ENCODE measurements at regions not wholly inside any gene's neighbourhood (a gene's known extent, or its start where the extent isn't known, plus 50 kb on each side); places are given as distances from the start of the nearest gene placed in this dataset.
"Not testable (repeated sequence)": the region's sequence is repeated elsewhere in the genome, so short reads cannot be mapped to it uniquely, and the experiment has no call there.

DNA sequence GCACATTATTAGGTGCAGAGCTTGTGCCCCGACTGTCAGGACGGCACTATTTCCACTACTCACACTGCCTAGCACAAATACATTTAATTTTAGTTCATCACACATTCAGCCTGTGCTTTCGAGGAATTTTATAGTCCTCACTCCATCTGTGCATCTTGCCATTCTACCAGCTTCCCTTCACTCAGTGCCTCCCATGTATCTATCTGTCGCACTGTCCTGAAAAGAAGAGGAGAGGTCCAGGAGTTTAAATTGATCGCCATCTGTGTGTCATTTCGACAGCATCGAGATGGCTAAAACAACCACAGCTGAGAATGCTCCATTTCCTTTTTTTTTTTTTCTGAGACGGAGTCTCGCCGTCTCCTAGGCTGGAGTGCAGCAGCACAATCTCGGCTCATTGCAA lies 97.6 kb upstream of the FOXN3 start:
- DNase-seq: no peak

DNA sequence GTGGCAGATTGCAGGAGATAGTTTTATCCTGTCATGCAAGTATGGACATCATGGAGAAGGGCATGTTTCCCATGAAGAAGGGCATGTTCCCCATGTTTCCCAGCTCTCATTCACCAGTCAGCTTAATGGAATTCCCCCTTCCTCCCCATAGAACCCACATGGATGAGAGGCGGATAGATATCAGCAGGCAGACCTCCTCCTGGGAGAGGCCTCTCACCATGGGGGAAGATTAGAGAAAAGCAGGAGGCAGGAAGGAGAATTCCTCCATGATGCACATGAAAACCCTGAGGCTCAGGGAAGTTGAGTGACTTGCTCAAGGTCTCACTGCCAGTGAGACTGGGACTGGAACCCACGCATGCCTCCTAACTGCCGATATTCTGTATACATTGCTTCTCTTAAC lies 92.9 kb upstream of the FOXN3 start:
- no peak for DNase-seq

DNA sequence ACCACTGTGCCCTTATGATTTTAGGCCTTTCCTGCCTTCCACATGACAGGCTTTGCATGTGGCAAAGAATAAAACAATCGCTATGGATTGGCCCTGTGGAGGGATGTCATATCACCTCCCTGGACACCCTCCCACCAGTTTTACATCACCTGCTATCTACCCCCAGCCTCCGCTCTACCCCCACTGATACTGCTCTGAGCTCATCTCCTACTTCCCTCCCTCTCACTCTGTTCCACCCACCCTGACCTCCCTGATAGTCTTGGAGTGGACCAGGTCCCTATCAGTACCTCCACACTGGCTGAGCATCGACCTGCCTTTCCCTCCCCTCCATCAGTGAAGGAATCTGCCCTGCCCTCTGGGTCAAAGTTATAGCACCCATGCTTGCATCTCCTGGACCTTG lies 91.8 kb upstream of the FOXN3 start:
- DNase-seq: no peak

DNA sequence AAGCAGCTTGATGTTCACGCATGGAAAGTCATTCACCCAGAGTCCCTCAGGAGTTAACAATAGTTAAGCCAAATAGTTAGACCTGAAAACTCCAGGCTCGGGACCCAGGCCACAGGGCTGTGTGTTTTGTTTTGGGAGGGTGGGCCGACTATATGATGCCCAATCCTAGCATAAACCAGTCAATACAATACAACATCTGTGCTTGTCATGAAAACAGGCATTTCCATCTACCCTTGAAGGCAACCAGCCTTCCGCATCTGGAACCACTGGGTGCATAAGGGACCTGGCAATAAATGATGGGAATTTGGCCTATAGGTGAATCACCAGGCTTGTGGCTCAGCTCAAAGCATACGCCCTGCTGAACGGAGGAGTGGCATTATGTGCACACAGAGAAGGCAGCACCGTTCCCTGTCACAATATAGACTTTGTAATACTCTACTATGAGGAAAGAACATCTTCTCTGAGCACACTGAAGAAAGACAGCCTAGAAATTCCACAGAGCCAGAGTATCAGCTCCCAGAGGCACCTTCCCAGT lies 91.0 kb upstream of the FOXN3 start:
- no peak for DNase-seq

DNA sequence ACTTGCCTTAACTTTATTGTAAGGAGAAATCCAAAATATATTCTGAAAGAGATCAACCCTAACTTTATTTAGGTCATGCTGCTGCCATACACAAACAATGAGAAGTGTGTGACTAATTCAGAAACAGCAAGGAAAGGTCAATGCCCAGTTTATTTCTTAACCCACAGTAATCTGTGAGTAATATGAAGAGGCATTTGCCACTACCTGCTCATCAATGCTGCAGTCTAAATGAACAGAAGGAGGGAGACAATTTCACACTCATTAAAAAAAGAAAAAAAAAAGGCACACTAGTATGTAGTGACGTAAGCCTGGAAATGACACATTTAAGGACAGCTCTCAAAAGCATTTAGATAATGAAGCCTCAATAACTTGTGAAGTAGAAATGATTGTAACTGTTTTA lies 90.5 kb upstream of the FOXN3 start:
- no peak for DNase-seq

DNA sequence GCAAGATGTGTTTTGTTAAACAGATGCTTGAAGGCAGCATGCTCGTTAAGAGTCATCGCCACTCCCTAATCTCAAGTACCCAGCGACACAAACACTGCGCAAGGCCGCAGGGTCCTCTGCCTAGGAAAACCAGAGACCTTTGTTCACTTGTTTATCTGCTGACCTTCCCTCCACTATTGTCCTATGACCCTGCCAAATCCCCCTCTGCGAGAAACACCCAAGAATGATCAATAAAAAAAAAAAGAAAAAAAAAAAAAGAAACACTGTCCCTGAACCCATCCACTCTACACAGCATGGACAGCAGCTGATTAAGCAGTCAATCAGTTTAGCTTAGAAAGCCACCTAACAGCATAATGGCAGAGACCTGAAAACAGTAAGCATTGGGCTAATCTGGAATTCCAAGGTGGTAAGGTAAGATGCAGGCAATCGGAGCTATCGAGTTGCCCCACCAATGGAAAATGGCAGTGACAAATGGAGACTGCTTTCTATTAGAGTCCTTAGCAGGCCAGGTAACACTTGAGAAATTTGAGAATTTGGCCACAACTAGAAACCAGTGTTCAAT lies 89.9 kb upstream of the FOXN3 start:
- not testable (repeated sequence) for DNase-seq

DNA sequence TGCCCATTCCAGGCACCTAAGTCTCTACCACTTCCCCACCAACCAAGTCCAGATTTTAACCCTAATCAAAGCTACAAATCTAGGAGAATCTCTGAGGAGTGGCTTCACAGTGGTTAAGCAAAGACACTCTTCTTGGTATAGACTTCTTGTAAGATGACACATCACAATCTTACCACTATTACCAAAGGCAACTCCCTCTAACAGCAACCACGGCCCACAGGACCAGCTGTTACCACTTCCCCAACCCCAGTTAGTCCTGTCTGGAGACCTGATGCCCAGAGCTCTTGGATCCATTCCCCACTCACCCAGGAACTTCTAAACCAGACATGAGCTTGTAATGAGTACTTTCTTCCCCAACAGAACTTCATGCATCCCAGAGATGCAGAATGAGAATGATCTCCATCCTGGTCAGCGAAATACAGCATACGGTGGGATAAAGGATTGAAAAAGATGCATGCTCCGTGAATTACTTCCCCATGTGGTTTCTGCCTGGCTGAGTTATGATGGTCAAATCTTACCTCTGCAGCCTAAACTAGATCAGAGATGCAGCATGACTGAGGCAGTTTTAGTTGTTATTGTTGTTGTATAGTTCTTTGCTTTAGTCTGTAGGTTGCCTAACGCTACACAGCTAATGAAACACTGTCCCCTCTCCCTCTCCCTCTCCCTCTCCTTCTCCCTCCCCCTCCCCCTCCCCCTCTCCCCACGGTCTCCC lies 87.7 kb upstream of the FOXN3 start:
- DNase-seq: no peak

DNA sequence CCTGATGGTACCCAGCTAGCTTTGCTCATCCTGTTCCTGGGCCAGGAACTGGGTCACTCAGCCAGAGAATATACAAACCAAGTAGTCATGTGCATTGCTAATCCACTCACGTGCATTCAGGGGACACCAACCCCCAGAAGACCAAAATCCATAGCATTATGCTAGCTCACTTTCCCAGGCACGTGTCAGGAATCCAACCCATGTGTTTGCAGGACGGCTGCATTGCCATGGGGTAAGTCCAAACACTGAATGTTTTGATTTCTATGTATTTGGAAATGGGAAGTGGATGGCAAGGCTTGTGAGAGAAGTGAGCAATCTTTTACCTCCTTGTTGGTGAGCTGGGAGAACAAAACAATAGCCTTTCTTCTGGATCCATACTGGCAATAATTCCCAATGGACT lies 87.1 kb upstream of the FOXN3 start:
- no peak for DNase-seq

DNA sequence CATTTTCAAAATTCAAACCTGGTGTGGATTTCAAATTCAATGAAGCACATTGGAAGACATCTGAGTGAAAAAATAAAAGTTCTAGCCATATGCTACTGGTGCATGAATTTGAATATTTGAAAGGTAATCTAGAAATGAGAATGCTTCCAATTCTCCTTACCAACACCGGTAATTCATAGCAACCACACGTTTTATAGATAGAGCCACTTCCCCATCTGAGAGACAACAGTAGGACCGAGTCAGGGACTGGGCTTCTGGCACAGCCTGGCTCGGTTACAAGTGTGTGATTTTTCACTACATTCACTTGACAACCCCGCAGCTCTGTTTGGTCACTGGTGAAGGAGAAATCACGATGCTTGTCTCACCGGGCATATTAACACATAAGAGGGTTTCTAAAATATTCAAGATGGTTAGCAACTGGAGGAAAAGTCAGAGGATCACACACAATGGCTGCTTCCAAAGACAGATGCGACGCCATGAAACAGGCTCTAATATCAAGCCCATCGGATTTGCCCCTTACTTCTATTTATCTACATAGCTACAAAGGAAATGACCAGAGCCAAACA lies 86.5 kb upstream of the FOXN3 start:
- no peak for DNase-seq

DNA sequence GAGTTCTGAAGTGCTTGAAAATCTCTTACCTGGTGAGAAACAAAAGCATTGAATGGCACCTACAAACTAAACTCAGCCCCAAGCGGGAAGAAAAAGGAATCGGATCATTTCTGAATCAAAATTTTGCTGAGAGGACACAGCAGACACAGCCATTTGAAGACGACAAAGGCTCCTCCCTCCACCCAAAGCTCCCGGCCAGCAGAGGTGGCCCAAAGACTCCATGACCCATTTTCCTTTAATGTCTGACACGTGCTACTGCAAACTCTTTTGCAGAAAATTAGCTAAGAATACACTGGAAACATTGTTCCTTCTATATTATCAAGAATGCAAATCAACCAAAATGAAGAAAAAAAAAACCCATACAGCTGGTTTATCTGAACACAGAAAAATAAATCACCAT lies 85.9 kb upstream of the FOXN3 start:
- DNase-seq: no peak

DNA sequence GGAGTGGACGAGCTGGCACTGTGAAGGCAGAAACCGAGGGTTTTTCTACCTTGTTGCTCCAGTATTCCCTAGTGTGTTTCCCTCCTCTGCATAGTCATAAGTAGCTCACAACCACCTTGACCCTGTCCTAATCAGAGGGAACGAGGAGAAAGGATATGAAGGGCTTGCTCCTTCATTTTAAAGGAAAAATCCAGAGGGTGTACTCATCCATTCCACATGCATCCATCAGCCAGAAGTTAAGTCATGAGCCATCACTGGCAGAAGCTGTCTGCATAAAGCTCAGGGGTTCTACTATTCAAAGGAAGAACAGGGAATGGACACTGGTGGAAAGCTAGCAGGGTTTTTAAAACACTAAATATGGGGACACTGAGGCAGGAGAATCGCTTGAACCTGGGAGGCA lies 84.3 kb upstream of the FOXN3 start:
- DNase-seq: no peak

DNA sequence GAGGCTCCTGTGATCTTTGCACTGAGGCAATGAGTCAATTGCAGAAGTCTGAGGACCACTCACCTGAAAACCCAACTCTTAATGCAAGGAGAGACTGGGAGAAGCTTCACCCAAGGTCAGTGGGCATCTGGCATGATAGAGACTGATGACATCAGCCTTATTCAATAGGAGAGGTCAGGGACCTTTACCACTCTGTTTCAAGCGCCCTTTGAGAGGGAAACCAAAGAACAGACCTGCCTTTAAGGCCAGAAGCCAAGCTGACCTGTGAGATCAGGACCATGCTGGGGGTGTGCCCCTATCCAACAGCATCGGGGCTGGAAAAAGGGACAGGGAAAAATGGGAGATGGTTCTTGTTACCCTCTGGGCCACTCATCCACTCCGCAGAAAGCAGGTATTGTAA lies 83.3 kb upstream of the FOXN3 start:
- DNase-seq: no peak

DNA sequence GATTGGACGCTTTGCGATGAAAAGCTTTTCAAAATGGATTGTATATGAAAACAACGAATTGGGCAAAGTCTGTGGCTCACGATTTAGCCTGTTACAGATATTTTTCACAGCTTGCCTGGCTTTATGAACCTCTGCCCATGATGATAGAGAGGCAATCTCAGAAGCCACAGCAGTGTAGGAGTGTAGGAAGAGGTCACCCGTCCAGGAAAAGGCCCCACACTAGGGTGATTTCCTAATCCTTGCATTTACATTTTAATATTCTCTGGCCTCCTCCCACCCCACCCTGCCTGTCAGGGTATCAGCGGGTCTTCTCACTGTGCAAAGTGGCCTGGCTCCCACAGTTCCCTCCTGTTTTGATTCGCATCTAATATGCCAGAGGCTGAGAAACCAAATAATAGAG lies 81.8 kb upstream of the FOXN3 start:
- DNase-seq: no peak

DNA sequence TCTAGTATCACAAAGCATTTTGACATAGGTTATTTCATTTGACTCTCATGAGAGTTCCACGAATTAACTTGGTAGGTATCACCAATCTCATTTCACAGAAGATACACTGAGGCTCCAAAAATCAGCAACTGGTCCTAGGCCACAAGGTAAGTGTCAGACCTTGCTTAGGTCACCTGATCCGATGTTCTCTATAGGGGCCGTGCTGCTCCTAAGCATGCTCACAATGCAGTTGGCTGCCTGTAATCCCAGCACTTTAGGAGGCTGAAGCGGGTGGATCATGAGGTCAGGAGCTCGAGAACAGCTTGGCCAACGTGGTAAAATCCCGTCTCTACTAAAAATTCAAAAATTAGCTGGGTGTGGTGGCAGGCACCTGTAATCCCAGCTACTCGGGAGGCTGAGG lies 78.7 kb upstream of the FOXN3 start:
- DNase-seq: no peak

DNA sequence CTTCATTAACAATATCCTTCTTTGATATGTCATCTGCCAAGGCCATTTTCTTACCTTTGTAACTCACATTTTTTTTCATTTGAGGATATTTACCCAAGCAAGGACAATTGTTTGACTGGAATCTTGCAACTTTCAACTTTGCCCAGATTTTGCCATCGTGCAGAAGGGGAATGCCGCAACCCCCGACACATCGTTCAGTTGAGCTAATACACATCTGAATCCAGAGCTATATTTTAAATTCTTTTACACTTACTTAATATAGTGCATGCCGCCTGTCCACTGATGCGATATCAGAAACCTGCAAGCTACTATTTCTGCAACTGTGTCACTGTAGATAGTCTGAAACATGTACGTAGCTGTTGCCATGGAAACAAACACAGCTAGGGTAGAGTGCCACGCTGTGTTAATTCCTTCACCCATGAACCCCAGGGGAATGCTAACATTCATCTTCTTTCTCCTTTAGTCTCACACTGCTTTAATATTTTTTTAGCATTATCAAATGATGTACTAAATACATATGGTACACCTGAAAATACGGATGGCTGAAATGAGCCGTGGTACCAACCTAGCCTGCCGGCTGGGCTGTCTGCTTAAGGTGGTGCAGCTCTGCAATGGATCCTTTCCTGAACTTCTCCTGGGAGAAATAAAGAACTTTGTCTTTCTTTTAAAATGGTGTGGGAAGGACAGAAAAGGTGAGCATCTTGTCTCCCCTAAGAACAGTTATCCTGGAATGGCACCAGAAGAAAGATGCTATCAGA lies 77.0 kb upstream of the FOXN3 start:
- no peak for DNase-seq

DNA sequence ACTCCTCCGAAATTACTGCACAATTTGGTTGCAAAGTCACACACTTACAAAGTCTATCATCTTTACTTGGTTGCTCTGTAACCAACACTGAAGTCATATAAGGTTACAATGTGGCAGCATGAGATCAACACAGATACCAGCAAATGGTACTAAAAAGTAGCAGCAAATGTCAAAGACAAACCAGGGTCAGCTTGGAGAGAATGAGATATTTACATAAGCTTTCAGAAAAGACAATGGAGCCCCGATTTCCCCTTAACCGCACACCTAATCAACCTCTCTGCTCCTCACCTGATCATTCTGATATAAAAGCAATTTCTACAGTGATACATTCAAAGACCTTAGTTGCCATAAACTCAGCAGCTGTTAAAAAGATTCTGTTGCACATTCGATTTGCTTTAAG lies 76.4 kb upstream of the FOXN3 start:
- DNase-seq: no peak

DNA sequence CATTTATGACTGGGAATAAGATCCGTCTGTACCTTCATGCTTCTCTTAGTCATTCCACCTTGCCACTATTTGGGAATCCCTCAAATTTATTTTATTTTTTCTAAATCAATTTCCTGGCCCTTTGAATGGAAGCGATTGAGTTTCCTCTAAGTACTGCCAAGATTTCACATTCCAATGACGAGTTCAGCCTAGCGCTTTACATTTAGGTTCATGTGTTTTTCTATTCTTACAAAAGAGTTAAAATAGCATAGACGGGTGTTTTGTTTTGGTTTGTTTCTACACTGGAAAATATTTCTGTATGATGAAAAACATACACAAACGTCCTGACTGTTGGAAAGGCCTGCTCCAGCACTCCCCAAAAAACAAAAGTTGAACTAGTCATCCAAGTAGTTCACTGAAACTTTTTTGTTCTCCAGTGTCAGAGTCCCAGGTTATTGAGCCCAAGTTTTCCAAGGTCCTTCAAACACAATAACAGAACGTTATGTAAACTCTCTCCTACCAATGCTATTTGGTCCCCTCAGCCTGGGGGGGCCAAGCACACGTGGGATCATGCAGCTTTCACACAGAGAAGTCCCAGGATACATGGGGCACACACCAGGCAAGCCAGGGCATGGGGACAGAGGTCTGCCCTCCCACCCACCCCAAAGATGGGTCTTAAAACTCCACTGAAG lies 74.8 kb upstream of the FOXN3 start:
- DNase-seq: no peak

DNA sequence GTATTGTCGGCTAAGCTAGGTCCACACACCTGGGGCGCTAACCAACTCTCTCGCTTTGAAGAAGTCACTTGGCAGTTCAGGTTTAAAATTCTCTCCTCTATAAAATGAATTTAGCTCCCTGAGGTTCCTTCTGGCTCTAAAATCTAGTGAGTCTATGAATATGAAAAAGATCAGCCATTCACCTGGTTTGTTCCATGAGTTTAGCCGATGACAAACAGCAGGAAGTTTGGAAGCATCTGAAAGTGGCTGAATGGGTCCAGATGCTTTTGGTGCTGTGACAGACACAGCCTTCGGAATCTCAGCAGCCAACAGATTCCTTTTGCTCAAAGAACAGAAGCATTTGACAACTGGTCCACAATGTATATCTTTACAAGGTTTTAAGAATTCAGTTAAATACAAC lies 73.4 kb upstream of the FOXN3 start:
- no peak for DNase-seq

DNA sequence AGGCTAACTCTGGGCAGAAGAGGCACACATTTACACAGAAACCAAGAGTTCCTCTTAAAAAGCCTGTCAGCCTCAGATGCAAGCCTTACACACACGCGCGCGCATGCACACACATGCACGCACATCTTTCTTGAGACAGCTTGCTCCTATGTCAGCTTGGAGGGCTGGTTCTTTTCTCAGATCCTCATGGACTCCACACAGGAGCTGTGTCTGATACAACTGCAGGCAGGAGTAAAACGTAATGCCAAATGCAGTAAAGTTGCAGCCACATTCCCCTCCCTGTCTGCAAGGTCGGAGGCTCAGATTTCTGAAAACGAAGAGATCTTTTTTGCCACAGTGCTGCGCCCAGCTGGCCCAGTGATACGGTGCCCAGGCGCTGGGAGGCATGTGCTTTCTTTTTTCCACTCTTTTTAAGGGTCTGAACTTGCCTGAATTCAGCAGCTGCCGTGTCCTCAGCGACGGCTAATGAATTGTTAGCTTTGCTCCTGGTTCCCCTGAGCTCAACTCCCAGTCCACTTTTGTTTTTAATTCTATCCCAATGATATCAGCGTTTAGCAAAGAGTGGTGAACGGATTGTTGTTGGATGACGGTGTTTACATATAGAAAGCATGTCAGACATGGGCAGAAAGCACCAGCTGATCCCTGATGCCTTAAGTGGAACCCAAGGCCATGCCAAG lies 72.9 kb upstream of the FOXN3 start:
- no peak for DNase-seq

DNA sequence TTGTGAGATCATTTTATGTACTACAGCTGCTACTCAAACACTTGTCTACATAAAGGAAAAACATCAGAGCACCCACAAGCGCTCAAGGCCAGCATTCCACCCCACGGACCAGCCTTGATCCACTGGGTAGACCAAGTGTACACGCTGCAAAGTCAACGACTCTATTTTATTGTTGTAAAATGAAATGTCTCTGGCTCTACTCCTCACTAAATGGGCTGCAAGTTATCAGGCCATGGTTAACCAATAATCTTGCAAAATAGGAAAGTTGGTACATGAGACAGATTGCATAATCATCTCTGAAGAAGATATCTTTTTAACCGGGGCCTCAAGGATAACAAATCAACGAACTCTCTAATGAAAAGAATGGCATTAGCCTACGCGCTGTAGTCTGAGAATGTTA lies 69.9 kb upstream of the FOXN3 start:
- DNase-seq: no peak

DNA sequence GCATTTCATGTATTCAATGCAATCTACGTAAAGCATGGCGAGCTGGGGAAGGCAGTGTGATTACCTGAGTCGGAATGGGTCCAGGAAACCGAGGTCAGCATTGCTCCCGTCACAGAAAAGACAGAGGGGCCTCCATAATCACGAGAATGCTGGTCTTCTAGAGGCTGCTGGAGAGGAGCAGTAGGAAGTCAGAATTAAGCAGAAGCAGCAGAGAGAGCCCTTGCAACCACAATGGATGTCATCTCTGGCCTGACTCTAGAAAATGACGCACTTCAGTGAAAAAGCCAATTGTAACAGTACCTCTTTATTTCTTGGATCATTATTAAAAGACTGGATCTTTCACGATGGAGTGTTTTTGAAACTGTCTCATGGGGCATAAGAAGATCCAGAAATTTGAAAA lies 69.5 kb upstream of the FOXN3 start:
- no peak for DNase-seq

DNA sequence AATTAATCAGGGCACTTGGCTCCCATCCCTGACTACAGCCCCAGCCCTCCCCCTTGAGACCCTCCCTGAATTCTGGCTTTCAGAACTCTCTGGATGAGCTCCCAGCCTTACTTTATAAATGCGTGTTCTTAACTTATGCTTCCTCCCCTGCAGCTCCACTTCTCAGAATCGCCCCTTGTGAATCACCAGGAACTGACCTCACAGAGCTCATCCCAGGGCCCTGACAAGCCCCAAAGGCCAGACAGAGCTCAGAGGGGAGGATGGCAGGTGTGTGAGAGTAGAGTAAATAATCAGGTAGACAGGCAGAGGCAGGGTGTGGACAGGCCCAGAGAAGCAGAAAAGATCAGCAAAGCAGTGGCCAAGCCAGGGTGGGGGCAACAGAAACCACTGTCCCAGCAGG lies 68.2 kb upstream of the FOXN3 start:
- no peak for DNase-seq

All from NCI-H2029 (cell line).